Islet precursor cell (in vitro differentiated cells): ENCODE measurements at regions not wholly inside any gene's neighbourhood (a gene's known extent, or its start where the extent isn't known, plus 50 kb on each side); places are given as distances from the start of the nearest gene placed in this dataset.
"Not testable (repeated sequence)": the region's sequence is repeated elsewhere in the genome, so short reads cannot be mapped to it uniquely, and the experiment has no call there.

Source experiments
- DNase-seq: peaks from one replicate; pipeline ENCODE4 v3.0.0-alpha.2; 2018

- DNase-seq: peak; percentile 80
Measured at GRCh38 chr5:84885485-84886258, 501.0 kb upstream of the EDIL3 start.

GRCh38 chr5:84881737-84882136 lies 497.1 kb upstream of the EDIL3 start:
- DNase-seq: no peak

- DNase-seq: no peak
Measured at GRCh38 chr5:84874196-84874595, 489.5 kb upstream of the EDIL3 start.

GRCh38 chr5:84872768-84873167 lies 488.1 kb upstream of the EDIL3 start:
- no peak for DNase-seq

- no peak for DNase-seq
Measured at GRCh38 chr5:84870369-84870768, 485.7 kb upstream of the EDIL3 start.

GRCh38 chr5:84869675-84870074 lies 485.0 kb upstream of the EDIL3 start:
- DNase-seq: no peak

GRCh38 chr5:84863936-84864335 lies 479.3 kb upstream of the EDIL3 start:
- not testable (repeated sequence) for DNase-seq

GRCh38 chr5:84863020-84863419 lies 478.3 kb upstream of the EDIL3 start:
- DNase-seq: no peak

- DNase-seq: no peak
Measured at GRCh38 chr5:84862132-84862531, 477.5 kb upstream of the EDIL3 start.

- DNase-seq: no peak
Measured at GRCh38 chr5:84861306-84861705, 476.6 kb upstream of the EDIL3 start.

GRCh38 chr5:84859056-84859455 lies 474.4 kb upstream of the EDIL3 start:
- DNase-seq: no peak

GRCh38 chr5:84831701-84832100 lies 447.0 kb upstream of the EDIL3 start:
- DNase-seq: no peak

- DNase-seq: no peak
Measured at GRCh38 chr5:84830265-84830664, 445.6 kb upstream of the EDIL3 start.

GRCh38 chr5:84825606-84826005 lies 440.9 kb upstream of the EDIL3 start:
- no peak for DNase-seq

- DNase-seq: no peak
Measured at GRCh38 chr5:84821924-84822323, 437.2 kb upstream of the EDIL3 start.

- DNase-seq: no peak
Measured at GRCh38 chr5:84817953-84818352, 433.3 kb upstream of the EDIL3 start.

- no peak for DNase-seq
Measured at GRCh38 chr5:84816746-84817547, 432.3 kb upstream of the EDIL3 start.

- no peak for DNase-seq
Measured at GRCh38 chr5:84816160-84816559, 431.5 kb upstream of the EDIL3 start.

GRCh38 chr5:84805473-84805872 lies 420.8 kb upstream of the EDIL3 start:
- DNase-seq: no peak

- no peak for DNase-seq
Measured at GRCh38 chr5:84796399-84796798, 411.7 kb upstream of the EDIL3 start.

- no peak for DNase-seq
Measured at GRCh38 chr5:84794486-84795035, 409.9 kb upstream of the EDIL3 start.

- no peak for DNase-seq
Measured at GRCh38 chr5:84791730-84792129, 407.1 kb upstream of the EDIL3 start.

- DNase-seq: no peak
Measured at GRCh38 chr5:84791138-84791537, 406.5 kb upstream of the EDIL3 start.

- DNase-seq: no peak
Measured at GRCh38 chr5:84790406-84790805, 405.7 kb upstream of the EDIL3 start.
